GM12878 (cell line): ENCODE measurements at regions not wholly inside any gene's neighbourhood (a gene's known extent, or its start where the extent isn't known, plus 50 kb on each side); places are given as distances from the start of the nearest gene placed in this dataset.

Experiments used
- ATAC-seq: fragments of 200-7000 bp; cut with Tn5 transposase; 3 replicates; pipeline ENCODE4 v1.9.1; 2020; ENCODE audit warnings: mild to moderate bottlenecking, moderate library complexity
- BruUV-seq: library from RNA; stranded (reverse); fragments of 400-500 nt; replicated peaks from 2 replicates; lab custom pipeline; 2021; lab: Mats Ljungman, UMichigan
- CTCF ChIA-PET: fragments of 300-600 bp; sonication (Branson Sonifier 250); formaldehyde crosslinking; extraction: SDS; loops from one replicate; lab custom pipeline; 2021; ENCODE audit warnings: inconsistent platforms; lab: Yijun Ruan, JAX
- POLR2A ChIA-PET: fragments of 350-600 bp; formaldehyde crosslinking; extraction: SDS; loops from one replicate; lab custom pipeline; 2021; ENCODE audit warnings: inconsistent platforms; lab: Charles Lee
- RAD21 ChIA-PET: fragments of 300-600 bp; sonication (Branson Sonifier 250); formaldehyde crosslinking; loops from one replicate; lab custom pipeline; 2023; ENCODE audit warnings: antibody characterized with exemption; ENCODE audit not compliant: unreplicated experiment; lab: Charles Lee
- SMC1A ChIA-PET: fragments of 300-600 bp; sonication (Branson Sonifier 250); formaldehyde crosslinking; loops from one replicate; lab custom pipeline; 2023; ENCODE audit not compliant: unreplicated experiment, uncharacterized antibody; lab: Charles Lee
- DNase-seq: peaks from one replicate; pipeline ENCODE4 v3.0.0-alpha.2; 2011; ENCODE audit warnings: low read depth, low spot score
- FAIRE-seq: peaks from 3 replicates; lab custom pipeline; 2011; peaks lifted over from hg19 to GRCh38; lab: Jason Lieb, UNC
- H2AFZ ChIP-seq: 2 replicates; pipeline ENCODE4 v1.6.0; 2011; ENCODE audit warnings: low read depth, low read length, control low read depth; ENCODE audit not compliant: control insufficient read depth
- H3K27ac ChIP-seq: 2 replicates; pipeline ENCODE4 v1.5.1; 2011; ENCODE audit warnings: control low read depth; ENCODE audit not compliant: control insufficient read depth, insufficient read depth
- H3K27me3 ChIP-seq, 2 experiments: replicated peaks in 1 of 2; 2 replicates each; pipeline versions ENCODE4 v1.6.0 to v1.6.1; 2011; ENCODE audit warnings: low read length in 1 of 2; ENCODE audit not compliant: control insufficient read depth in 2 of 2, insufficient read depth in 2 of 2
- H3K36me3 ChIP-seq, 2 experiments: 2 replicates each; pipeline ENCODE4 v1.5.1; 2011; ENCODE audit warnings: low read length in 1 of 2; ENCODE audit not compliant: control insufficient read depth in 2 of 2, insufficient read depth in 2 of 2
- H3K4me1 ChIP-seq: 2 replicates; pipeline ENCODE4 v1.6.1; 2011; ENCODE audit warnings: mild to moderate bottlenecking, low read length, moderate library complexity, mixed read lengths; ENCODE audit not compliant: control insufficient read depth, insufficient read depth
- H3K4me2 ChIP-seq: 2 replicates; pipeline ENCODE4 v1.6.0; 2011; ENCODE audit warnings: control low read depth; ENCODE audit not compliant: control insufficient read depth, insufficient read depth
- H3K4me3 ChIP-seq: fragments of 200-600 bp; sonication (generic); 2 replicates; pipeline ENCODE4 v1.5.1; 2016
- H3K79me2 ChIP-seq: 2 replicates; pipeline ENCODE4 v1.6.0; 2011; ENCODE audit warnings: low read length; ENCODE audit not compliant: control insufficient read depth, insufficient read depth
- H3K9ac ChIP-seq: 2 replicates; pipeline ENCODE4 v1.8.0; 2011; ENCODE audit warnings: low read length, control low read depth, mixed read lengths; ENCODE audit not compliant: control insufficient read depth, insufficient read depth
- H3K9me3 ChIP-seq: replicated peaks from 3 replicates; pipeline ENCODE4 v1.5.1; 2011; ENCODE audit warnings: mild to moderate bottlenecking, low read length; ENCODE audit not compliant: control insufficient read depth, insufficient read depth
- H4K20me1 ChIP-seq: 2 replicates; pipeline ENCODE4 v1.6.0; 2011; ENCODE audit not compliant: control insufficient read depth, insufficient read depth
- ATF7 ChIP-seq: fragments of 450-650 bp; IDR thresholded peaks from 2 replicates; pipeline ENCODE4 v1.6.1; 2016; ENCODE audit warnings: low read depth, mild to moderate bottlenecking
- BACH1 ChIP-seq: fragments of 450-650 bp; IDR thresholded peaks from 2 replicates; pipeline ENCODE4 v1.6.1; 2017; ENCODE audit warnings: mild to moderate bottlenecking, borderline replicate concordance
- CHD1 ChIP-seq: IDR thresholded peaks from 2 replicates; pipeline ENCODE4 v1.6.1; 2012; ENCODE audit warnings: low read depth, low read length, improper control_type of control experiment
- GATAD2B ChIP-seq: fragments of 450-650 bp; conservative IDR thresholded peaks from 2 replicates; pipeline ENCODE4 v1.6.1; 2017; ENCODE audit warnings: low read depth, mild to moderate bottlenecking, moderate library complexity
- HDGF ChIP-seq: fragments of 450-650 bp; IDR thresholded peaks from 2 replicates; pipeline ENCODE4 v1.6.1; 2016; ENCODE audit warnings: antibody characterized with exemption
- IRF3 ChIP-seq: fragments of 450-650 bp; IDR thresholded peaks from 2 replicates; pipeline ENCODE4 v1.6.1; 2014; ENCODE audit warnings: mild to moderate bottlenecking
- JUNB ChIP-seq: IDR thresholded peaks from 2 replicates; pipeline ENCODE4 v1.6.1; 2016; ENCODE audit warnings: antibody characterized with exemption, mild to moderate bottlenecking
- NFIC ChIP-seq: IDR thresholded peaks from 2 replicates; pipeline ENCODE4 v1.6.1; 2012; ENCODE audit warnings: low read depth, mild to moderate bottlenecking, inconsistent platforms, low read length, moderate library complexity
- NKRF ChIP-seq: fragments of 450-650 bp; conservative IDR thresholded peaks from 2 replicates; pipeline ENCODE4 v1.6.1; 2017; ENCODE audit warnings: mild to moderate bottlenecking, moderate library complexity
- NRF1 ChIP-seq: conservative IDR thresholded peaks from 2 replicates; pipeline ENCODE4 v1.6.1; 2011; ENCODE audit warnings: mild to moderate bottlenecking, low read depth, low read length, improper control_type of control experiment
- PAX5 ChIP-seq: IDR thresholded peaks from 2 replicates; pipeline ENCODE4 v1.6.1; 2011; ENCODE audit warnings: low read depth, low read length, borderline replicate concordance
- RAD51 ChIP-seq: fragments of 450-650 bp; IDR thresholded peaks from 2 replicates; pipeline ENCODE4 v1.6.1; 2016; ENCODE audit warnings: moderate library complexity, mild to moderate bottlenecking, inconsistent platforms
- RFX5 ChIP-seq: IDR thresholded peaks from 2 replicates; pipeline ENCODE4 v1.6.1; 2011; ENCODE audit warnings: low read depth, low read length, improper control_type of control experiment
- SRF ChIP-seq, 2 experiments: IDR thresholded peaks; 2 replicates each; pipeline ENCODE4 v1.6.1; 2011; ENCODE audit warnings: low read depth in 2 of 2, low read length in 2 of 2, mild to moderate bottlenecking in 1 of 2, moderate library complexity in 1 of 2
- TCF12 ChIP-seq: IDR thresholded peaks from 2 replicates; pipeline ENCODE4 v1.6.1; 2011; ENCODE audit warnings: low read depth, mild to moderate bottlenecking, low read length
- WGBS: methylation state at CpG from one replicate; pipeline ENCODE4 v1.1.6; 2016; ENCODE audit warnings: low lambda C conversion rate; ENCODE audit not compliant: insufficient replicate concordance, insufficient coverage; ENCODE audit errors: missing lambda C conversion rate; 5-methylcytosine and 5-hydroxymethylcytosine counted together
- in situ Hi-C: fragments of 300-500 bp; cut with MboI; formaldehyde crosslinking; loops from 9 replicates; pipeline ENCODE4 v1.14.3; 2018; ENCODE audit warnings: mixed read lengths
- intact Hi-C: fragments of 100-400 bp; cut with micrococcal nuclease; formaldehyde crosslinking; loops from one replicate; pipeline ENCODE4 v1.14.2; 2022; ENCODE audit not compliant: unreplicated experiment

GRCh38 chr3:178964551-178964950, 107.1 kb downstream of the ZMAT3 start:
- H3K27ac ChIP-seq: no peak overlapping the region
- H3K9me3 ChIP-seq: no peaks in the 10 kb centered on the region
- SMC1A ChIA-PET: interaction anchor here (1.0 to 1.5 kb wide), 4 partner anchors 193 to 529 kb away, joined by 3 to 7 read pairs (median 4); no protein-coding TSS in a partner anchor
- H2AFZ ChIP-seq: no peak overlapping the region
- intact Hi-C loops: no loop called here
- no peak overlapping the region for H3K9ac ChIP-seq
- ATAC-seq (no peak), FAIRE-seq (no peak), DNase-seq (no peak)
- H3K4me2 ChIP-seq: no peak overlapping the region
- H3K79me2 ChIP-seq: no peaks in the 10 kb centered on the region
- peaks cover 27% of the 10 kb centered on the region for H3K4me1 ChIP-seq
- POLR2A ChIA-PET: no interaction called here
- CTCF ChIA-PET: interaction anchor here (1.1 kb wide), 1 partner anchor 528 kb away, joined by 3 read pairs; no protein-coding TSS in a partner anchor
- RAD21 ChIA-PET: interaction anchor here (1.1 kb wide), 1 partner anchor 528 kb away, joined by 3 read pairs; no protein-coding TSS in a partner anchor
- no peaks in the 10 kb centered on the region for H3K27me3 ChIP-seq
- H4K20me1 ChIP-seq: no peaks in the 10 kb centered on the region
- no peak for TF ChIP-seq BACH1
- 75% methylated on average over 4 of the region's 4 CpGs for WGBS
- in situ Hi-C loops: loop anchor here (5.0 kb wide), 1 partner anchor 517 kb away; no protein-coding TSS in a partner anchor
- H3K4me3 ChIP-seq: no peak overlapping the region
- H3K36me3 ChIP-seq: no peaks in the 10 kb centered on the region
- BruUV-seq: no TSS peak

- ATAC-seq (no peak), FAIRE-seq (no peak), DNase-seq (no peak)
- ChIA-PET SMC1A (no interaction called here), RAD21 (no interaction called here), CTCF (interaction anchor here (1.3 kb wide), 1 partner anchor 524 kb away, joined by 5 read pairs; no protein-coding TSS in a partner anchor), POLR2A (no interaction called here)
- intact Hi-C loops (no loop called here), in situ Hi-C loops (loop anchor here (5.0 kb wide), 1 partner anchor 514 kb away; no protein-coding TSS in a partner anchor)
- no peaks in the 10 kb centered on the region for H4K20me1 ChIP-seq
- H3K4me2 ChIP-seq: no peak overlapping the region
- H3K27ac ChIP-seq: no peak overlapping the region
- H3K9me3 ChIP-seq: no peaks in the 10 kb centered on the region
- no peaks in the 10 kb centered on the region for H3K4me1 ChIP-seq
- H2AFZ ChIP-seq: no peak overlapping the region
- no peaks in the 10 kb centered on the region for H3K79me2 ChIP-seq
- H3K4me3 ChIP-seq: no peak overlapping the region
- no peaks in the 10 kb centered on the region for H3K27me3 ChIP-seq
- TF ChIP-seq NRF1 (no peak), GATAD2B (no peak), HDGF (no peak), IRF3 (no peak), SRF (IDR thresholded peaks at IDR 0.05; ENCODE audit: low read depth in 2 of 2, low read length in 2 of 2) (no peak), RAD51 (no peak), JUNB (no peak), CHD1 (no peak), NKRF (no peak), ATF7 (no peak), PAX5 (no peak), RFX5 (no peak), NFIC (no peak), TCF12 (no peak), BACH1 (no peak)
- no TSS peak for BruUV-seq
- H3K36me3 ChIP-seq: no peaks in the 10 kb centered on the region; a peak in 1 of 4 replicates
- H3K9ac ChIP-seq: no peak overlapping the region
Observed at GRCh38 chr3:178960918-178961317, 110.7 kb downstream of the ZMAT3 start.
